T1000 (cell line): ENCODE measurements at regions not wholly inside any gene's neighbourhood (a gene's known extent, or its start where the extent isn't known, plus 50 kb on each side); places are given as distances from the start of the nearest gene placed in this dataset.

Experiments used
- DNase-seq: peaks from one replicate; lab custom pipeline; 2025; ENCODE audit warnings: mixed read lengths; lab: John Stamatoyannopoulos, UW

DNA sequence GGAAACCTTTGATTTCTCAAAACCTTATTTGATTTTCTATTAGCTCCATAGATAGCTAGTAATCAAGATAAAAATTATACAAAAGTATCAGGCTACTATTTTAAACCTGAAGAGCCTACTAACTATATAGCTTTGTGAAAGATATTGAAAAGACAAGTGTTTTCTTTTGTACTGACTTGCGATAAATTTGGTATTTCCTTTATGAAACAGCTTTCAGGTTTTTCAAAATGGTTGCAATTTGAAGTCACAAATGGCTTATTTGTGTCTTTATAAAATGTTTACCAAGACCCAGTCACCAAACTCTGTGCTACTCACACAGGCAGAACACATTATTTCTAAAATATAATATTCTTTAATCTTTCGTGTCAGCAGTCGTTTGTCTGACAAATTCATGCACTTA lies 167.5 kb upstream of the ALCAM start:
- no peak for DNase-seq

DNA sequence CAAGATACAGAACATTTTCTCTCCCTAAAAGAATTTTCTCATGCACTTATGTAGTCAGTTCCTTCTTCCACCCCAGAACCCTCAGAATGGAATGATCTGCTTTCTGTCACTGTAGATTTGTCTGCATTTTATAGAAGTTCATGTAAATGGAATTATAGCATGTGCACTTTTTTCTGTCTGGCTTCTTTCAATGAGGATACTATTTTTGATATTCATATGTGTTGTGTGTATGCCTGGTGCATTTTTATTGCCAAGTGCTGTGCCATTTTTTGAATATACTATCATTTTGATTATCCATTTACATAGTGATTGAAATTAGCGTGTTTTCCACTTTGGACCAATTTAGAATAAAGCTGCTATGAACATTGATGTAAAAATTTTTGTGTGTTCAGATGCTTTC lies 156.6 kb upstream of the ALCAM start:
- DNase-seq: no peak

DNA sequence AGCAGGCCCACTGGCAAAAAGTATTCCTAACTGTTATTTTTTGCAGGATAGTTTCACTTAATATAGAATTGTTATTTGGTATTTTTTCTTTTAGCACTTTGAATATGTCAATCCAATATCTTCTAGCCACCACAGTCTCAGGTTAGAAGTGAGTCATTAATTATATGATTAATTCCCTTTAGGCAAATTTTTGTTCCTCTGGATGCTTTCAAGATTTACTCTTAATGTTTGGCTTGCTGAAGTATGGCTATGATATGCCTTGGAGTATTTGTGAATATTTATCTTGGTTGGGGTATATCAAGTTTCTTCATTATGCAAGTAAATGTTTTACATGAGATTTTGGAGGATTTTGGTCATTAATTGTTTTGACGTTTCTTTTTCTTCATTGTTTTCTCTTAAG lies 152.1 kb upstream of the ALCAM start:
- DNase-seq: no peak

DNA sequence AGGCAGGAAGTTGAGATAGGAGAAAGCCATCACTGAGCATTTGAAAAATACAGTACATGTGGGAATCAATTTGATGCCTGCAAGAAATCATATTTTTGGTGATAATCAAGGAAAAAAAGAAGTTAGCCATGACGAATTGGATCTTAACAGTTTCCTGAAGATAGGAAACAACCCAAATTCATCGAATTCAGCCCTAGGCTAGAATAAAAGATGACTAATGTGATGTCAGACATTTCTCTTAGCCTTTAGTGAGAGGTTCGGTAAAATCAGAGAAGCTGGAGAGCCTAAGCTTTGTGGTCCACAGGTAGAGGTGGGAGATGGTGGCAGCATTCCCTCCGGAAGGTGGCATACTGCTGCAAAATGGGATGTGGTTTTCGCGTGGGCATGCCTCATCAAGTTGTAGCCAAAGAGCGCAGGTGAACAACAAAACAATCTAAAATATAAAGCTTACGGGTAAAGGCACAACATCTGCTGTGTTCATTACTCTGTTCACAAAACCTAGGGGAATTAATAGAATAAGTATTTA lies 144.1 kb upstream of the ALCAM start:
- DNase-seq: no peak

DNA sequence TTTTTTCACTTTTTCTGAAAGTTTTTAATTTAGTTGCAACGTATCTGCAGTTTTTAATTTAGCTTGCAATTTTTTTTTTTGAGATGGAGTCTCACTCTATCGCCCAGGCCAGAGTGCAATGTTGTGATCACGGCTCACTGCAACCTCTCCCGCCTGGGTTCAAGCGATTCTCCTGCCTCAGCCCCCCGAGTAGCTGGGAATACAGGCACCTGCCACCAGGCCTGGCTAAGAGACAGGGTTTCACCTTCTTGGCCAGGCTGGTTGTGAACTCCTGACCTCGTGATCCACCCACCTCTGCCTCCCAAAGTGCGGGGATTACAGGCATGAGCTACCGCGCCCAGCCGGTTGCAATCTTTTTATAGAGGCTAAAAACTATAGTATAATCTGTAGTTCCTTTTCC lies 142.9 kb upstream of the ALCAM start:
- DNase-seq: no peak

DNA sequence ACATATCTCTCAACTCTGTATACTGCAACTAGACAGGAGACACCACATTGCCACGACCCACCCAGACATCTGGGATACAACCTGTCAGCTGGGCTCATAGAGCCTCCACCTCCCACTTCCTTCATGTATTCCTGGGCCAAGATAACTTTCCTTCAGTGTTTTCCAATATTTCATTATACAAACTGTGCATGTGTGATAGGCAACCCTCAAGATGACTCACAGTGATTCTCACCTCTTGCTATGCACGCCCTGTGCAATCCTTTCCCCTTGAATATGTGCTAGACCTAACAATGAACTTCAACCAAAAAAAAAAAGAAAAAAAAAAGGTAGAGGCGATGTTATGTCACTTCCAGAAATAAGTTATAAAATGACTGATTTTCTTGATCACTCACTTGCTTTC lies 138.0 kb upstream of the ALCAM start:
- no peak for DNase-seq

DNA sequence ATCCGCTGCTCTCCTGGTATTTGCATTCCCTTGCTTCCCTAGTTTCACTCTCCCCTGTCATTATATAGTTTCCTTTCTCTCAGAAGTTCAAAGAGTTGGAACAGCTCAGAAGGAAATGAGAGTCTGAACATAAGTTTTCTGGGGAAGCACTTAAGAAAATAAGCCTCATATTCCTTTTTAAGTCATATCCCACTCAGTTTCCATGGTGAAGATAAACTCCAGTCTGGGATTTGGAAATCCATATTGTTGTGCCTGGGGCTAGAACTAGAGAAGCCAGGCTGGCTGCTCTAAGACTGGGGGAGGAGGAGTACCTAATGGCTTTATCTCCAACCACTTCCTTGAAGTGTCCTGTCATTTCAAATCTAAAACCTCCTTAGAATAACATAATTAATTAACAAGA lies 134.2 kb upstream of the ALCAM start:
- DNase-seq: no peak

DNA sequence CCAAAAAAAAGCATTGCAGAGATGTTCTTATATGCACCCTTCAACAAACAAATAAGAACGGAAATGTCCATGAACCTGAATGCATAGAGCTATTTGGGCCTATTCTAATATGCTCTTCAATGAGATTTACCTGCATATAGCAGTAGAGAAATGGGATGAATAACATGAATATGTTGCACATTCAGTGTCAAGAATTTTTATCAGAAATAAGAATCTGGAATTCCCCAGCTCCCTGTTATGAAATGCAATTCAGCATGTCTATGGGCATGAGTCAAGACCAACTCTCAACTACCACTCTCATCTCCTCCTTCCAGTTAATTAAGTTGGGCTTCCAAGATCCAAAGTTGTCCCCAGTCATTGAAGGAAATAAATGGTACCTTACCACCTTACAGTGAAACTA lies 133.7 kb upstream of the ALCAM start:
- DNase-seq: no peak

DNA sequence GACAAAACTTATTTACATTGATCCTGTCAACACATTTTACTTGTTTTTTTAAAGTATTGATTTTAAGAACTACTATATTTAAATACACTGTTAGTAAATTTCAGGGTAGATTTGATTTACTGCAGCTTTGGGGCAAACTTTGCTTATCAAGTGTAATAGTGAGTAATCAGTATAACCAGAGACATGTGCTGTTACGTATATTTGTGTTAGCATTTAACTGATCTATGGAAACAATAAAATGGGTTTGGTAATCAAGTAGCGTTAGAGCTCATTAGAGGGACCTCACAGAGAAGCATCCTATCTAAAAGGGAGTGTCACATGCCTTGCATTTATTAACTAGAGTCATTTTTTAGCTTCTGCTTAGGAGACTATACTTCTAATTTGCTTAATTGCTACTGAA lies 131.5 kb upstream of the ALCAM start:
- no peak for DNase-seq

DNA sequence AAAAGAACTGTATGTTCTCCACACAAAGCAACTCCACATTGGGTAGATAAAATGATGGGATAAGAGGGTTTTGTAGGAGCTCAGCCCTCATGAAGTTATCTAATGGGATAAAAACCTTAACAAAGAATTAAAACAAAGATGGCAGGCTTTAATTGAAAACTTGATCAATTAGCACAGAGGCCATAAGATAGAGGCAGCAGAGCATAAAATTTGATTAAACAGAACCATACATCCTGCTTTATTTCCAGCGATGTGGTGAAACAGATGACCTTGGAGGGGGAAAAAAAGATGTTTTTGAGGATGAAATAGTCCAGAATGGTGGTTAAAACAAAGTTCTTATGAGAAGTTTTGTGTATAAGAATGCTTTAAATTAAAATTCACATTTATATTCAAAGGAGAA lies 130.9 kb upstream of the ALCAM start:
- DNase-seq: no peak

DNA sequence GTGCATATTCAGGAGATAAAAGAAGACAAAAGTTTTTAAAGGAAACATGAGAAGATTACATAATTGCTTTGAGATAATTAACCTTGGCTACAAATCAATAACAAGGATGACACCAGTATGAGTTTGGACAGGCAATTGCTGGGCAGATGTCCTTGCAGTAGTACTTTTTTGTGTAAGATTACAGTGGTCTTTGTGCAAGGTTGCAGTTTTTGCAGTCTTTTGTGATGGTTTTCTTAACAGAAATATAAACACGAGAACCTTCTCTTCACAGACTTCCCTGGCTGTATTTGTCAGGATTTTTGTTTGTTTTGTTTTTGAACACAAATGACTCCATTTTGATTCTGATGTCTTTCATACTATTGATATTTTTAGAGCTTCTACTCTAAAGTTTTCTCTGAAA lies 128.3 kb upstream of the ALCAM start:
- no peak for DNase-seq

DNA sequence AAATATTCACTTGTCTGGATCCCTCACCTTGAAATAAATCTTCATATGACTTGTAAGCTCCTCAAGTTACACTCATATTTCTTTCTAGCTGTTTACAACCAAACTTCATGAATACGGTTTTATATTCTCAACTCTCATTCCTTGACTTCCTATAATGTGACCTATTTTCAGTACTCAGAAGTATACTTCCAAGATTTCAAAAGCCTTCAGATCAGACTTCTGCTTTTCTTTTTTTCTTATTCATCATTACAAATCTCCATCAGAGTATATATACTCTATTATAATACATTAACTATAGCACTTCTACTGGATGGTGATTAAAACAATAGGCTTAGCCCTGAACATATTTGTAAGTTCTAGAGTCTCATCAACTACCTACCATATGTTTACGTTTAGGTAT lies 123.6 kb upstream of the ALCAM start:
- no peak for DNase-seq

DNA sequence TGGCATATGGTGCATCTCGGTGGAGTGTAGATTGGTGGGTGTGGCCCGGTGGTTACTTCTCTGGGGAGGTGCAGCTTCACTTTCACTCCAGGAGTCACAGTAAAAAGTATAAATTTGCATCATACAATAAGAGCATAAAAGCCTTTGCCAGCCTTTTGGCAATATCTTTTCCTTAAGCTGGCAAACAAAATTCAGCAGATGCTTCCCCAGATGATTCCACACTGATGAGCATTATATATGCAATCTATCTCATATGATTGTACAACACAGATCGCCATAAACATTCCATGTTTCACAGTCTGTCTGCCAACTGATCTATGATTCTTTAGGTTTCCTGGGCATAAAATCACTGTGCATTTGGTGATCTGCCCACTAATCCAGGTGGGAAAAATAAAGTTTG lies 120.2 kb upstream of the ALCAM start:
- no peak for DNase-seq

DNA sequence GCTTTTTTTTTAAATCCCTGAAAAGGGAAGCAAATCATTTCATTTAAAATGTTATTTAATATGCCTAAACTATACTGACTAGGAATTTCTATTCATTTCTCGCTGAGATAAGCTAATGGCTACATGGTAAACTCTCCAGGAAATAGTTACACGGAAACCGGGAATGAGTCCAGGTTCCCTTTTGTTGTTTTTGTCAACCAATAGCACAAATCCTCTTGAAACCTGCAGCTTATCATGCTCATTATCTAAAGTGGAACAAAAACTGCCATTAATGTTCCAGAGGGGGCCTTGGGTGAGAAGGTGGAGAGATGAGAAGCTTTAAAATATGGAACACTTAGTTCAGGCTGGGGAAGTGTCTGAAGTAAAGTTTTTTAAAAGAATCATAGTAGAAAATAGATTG lies 113.5 kb upstream of the ALCAM start:
- no peak for DNase-seq

DNA sequence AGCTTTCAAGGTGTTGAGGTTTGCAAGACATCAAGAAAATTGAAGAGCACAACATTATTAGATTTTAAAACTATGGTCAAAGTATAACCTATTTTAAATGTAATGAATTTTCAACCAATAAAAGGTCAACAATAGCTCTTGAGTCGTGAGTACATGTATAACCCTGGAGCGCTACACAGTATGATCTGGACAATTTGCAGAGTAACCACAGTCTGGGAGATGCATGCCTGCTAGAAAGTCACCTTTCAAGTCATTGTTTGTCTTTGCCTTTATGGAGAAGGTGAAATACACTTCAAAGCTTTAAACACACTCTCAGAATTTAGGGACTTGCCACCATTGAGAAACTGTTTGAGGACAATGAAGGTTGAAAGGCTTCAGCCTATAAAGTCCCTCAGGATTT lies 112.6 kb upstream of the ALCAM start:
- no peak for DNase-seq

DNA sequence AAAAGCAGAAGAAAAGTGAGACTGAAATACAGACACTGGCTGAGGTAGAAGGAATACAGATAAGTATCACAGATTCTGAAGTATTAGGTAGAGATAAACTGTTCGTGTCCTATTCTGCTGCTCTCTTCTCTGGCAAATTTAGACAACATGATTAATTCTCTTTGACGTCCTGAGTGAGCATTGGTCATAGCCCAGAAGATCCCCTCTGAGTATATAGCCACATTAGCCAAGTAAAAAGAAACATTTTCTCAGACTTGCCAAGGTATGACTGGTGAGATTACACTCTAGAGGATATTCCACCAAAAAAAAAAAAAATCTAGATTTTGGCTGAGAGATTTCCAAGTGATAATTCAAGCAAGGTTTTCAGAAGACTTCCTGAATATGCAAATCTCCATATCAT lies 111.4 kb upstream of the ALCAM start:
- DNase-seq: no peak

DNA sequence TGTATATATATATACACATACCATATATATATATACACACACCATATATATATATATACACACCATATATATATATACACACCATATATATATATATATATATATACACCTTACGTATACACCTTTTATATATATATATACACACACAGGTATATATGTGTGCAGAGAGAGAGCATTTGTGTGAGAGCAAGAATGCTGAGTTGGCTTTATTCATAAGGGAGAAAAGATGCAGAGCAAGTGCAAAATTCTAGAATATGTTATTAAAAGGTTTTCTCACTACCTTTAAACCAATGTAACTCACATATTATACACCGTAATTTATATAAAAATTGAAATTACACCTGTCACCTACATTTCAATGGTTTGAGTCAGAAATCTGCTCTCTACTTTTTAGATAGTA lies 107.2 kb upstream of the ALCAM start:
- DNase-seq: no peak

DNA sequence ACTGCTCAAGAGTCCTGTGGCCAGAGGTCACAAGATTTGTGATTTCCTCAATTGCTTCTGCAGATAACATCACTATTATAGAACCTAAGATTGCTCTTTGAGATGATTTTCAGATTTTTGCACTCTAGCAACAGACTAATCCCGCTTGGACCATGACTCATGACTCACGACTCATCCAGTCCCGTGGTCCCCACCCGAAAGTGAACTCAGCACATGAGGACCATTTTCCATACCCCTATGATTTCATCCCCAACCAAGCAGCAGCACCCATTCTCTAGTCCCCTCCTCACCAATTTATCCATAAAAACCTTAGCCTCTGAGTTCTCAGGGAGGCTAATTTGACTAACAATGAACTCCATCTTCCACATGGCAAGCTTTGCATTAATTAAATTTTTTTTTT lies 106.3 kb upstream of the ALCAM start:
- peak; percentile 4 for DNase-seq

DNA sequence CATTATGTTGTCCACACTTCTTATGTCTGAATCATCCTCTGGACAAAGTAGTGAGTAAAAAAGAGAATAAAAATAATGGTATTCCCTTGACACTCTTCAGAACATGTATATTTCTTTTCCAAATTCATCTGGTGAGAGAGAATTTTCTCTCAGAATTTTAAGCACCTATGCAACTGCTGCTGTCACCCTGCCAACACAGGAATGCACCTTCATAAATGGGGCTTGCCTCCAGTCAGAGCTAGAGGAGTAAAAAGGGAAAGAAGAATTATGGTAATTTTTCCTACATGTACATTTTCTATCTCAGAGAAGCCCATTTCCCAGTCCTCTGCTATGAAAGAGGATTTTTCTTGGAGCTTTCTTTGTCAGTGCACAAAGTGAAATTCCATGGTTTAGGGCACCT lies 92.2 kb upstream of the ALCAM start:
- DNase-seq: no peak

DNA sequence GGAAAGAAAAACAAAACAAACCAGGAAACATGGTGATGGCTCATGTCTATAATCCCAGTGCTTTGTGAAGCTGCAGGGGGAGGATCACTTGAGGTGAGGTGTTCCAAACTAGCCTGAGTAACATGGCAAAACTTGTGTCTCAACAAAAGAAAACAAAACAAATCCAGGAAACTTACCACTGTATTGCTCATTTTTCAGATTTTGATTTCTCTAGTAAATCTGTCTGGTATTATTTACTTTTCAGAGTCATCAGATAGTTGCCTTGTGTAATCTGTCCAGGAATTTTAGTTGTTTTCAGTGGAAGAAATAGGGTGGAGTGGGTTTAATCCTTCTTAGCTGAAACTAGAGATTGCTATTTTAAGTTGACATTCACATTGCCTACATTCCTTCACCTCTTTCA lies 91.8 kb upstream of the ALCAM start:
- no peak for DNase-seq

DNA sequence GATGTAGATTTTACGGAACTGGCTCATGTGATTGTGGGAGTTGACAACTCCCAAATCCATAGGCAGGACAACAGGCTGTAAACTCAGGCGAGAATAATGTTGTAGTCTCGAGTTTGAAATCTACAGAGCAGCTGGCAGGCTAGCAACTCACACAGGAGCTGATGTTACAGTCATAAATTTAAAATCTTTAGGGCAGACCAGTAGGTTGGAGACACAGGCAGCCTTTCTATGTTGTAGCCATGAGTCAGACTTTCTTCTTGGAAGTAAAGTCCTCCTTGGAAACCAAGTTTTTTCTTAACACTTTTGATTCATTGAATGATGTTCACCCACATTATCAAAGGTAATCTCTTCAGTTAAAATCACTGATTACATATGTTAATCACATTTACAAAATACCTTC lies 89.1 kb upstream of the ALCAM start:
- DNase-seq: no peak

DNA sequence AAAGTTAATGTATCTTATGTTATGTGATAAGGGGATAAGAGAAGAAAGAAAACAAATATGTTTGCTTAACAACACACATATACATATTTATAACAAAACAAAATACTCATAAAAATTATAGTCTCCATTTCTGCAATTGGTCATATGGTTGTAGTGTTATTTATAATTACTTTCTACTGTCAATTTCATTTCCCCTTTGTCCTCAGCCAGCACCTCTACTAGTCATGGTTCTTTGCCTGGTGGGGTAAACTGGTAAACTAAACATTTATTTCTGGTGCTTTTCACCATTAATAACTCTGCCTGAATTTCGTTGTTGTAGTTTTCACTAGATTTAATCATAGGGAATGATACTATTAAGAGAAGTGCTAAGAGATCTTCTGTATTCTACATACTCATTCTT lies 88.0 kb upstream of the ALCAM start:
- DNase-seq: no peak

DNA sequence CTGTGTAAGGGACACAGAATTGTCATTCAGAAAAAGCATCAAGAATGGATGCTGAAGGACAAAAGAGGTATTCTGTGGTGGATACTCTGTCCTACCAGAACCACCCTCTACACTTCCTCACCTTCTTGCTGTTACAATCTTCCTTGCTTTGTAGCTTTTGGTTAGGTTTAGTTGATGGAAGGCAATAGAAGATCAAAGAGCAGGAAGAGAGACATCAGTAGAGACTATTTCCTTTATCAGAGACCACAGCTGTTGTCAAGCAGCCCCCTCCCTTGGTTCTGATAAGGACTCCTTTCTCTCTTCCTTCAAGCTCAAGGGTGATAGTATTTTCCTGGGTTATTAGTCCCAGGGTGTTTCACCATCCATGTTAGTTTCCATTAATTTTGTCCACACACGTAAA lies 84.7 kb upstream of the ALCAM start:
- no peak for DNase-seq

DNA sequence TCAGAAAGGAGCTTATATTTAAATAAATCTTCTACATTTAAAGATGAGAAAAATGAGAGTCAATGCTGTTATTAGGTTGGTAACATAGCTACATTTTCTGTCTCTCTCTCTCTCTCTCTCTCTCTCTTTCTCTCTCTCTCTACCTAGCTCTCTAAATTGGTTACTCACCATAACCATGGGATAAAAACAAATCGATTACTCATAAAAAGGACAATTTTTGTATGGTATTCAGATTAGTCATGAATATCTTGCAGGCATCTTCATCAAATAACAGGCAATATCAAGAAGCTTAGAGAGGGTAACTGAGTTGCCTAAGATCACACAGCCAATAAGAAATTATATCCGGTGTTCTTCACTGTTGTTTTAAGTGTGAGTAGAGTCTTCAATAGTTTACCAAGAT lies 81.8 kb upstream of the ALCAM start:
- DNase-seq: no peak

DNA sequence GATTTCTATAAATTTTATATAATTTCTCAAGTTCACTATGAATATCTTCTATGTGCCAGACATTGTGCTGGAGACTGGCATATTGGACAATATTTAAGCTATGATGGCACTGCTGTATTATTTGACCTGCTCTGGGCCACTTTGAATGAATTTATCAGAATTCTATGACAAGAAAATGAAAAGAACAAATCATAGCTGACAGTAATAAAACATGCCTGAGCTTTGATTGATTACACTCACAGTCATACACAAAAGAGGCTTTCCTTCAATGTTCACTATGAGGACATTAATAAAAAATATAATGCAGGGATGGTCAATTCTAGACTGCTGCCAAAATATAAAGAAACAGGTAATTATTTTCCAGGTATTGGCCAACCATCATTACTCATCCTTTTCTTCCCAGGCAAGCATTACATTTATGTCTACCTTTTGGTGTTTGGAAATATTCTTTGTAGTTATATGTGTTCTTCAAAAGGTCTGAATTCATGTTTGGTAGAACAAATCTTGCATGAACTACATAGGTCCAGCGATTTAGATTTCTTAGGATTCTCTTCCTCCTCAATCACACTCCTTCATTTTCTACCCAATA lies 81.0 kb upstream of the ALCAM start:
- no peak for DNase-seq
